ENCODE measurements at regions not wholly inside any gene's neighbourhood (a gene's known extent, or its start where the extent isn't known, plus 50 kb on each side); places are given as distances from the start of the nearest gene placed in this dataset.

GRCh38 chr11:69550846-69551245 lies 69.4 kb downstream of the LINC01488 start:
- no peak for ATAC-seq
- TF ChIP-seq ZNF8 (CRISPR knock-in tag; IDR thresholded peaks at IDR 0.05) (no peak), POU6F1 (CRISPR knock-in tag; IDR thresholded peaks at IDR 0.05; ENCODE audit: borderline replicate concordance, low read depth) (no peak), PPARA (CRISPR knock-in tag; IDR thresholded peaks at IDR 0.05; ENCODE audit: borderline replicate concordance) (no peak), TOX (CRISPR knock-in tag; IDR thresholded peaks at IDR 0.05; ENCODE audit: borderline replicate concordance) (no peak), CSDC2 (CRISPR knock-in tag; IDR thresholded peaks at IDR 0.05) (no peak), ZNF70 (CRISPR knock-in tag; IDR thresholded peaks at IDR 0.05) (no peak), ZFP3 (CRISPR knock-in tag; IDR thresholded peaks at IDR 0.05) (no peak), ESRRG (CRISPR knock-in tag; IDR thresholded peaks at IDR 0.05) (no peak), ISL1 (CRISPR knock-in tag; IDR thresholded peaks at IDR 0.05) (no peak), ZFP30 (CRISPR knock-in tag; IDR thresholded peaks at IDR 0.05) (no peak), RARB (CRISPR knock-in tag; IDR thresholded peaks at IDR 0.05) (no peak), ZNF565 (CRISPR knock-in tag; conservative IDR thresholded peaks at IDR 0.05; ENCODE audit: low read depth) (no peak), SNAI2 (CRISPR knock-in tag; IDR thresholded peaks at IDR 0.05) (no peak), GLIS3 (CRISPR knock-in tag; IDR thresholded peaks at IDR 0.05) (no peak), BACH2 (CRISPR knock-in tag; IDR thresholded peaks at IDR 0.05; ENCODE audit: borderline replicate concordance) (no peak), OSR1 (CRISPR knock-in tag; IDR thresholded peaks at IDR 0.05) (no peak)
- TF ChIP-seq, protein P1, sequence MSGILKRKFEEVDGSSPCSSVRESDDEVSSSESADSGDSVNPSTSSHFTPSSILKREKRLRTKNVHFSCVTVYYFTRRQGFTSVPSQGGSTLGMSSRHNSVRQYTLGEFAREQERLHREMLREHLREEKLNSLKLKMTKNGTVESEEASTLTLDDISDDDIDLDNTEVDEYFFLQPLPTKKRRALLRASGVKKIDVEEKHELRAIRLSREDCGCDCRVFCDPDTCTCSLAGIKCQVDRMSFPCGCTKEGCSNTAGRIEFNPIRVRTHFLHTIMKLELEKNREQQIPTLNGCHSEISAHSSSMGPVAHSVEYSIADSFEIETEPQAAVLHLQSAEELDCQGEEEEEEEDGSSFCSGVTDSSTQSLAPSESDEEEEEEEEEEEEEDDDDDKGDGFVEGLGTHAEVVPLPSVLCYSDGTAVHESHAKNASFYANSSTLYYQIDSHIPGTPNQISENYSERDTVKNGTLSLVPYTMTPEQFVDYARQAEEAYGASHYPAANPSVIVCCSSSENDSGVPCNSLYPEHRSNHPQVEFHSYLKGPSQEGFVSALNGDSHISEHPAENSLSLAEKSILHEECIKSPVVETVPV (CRISPR knock-in tag; IDR thresholded peaks at IDR 0.05) = no peak
- TF ChIP-seq, protein P2, sequence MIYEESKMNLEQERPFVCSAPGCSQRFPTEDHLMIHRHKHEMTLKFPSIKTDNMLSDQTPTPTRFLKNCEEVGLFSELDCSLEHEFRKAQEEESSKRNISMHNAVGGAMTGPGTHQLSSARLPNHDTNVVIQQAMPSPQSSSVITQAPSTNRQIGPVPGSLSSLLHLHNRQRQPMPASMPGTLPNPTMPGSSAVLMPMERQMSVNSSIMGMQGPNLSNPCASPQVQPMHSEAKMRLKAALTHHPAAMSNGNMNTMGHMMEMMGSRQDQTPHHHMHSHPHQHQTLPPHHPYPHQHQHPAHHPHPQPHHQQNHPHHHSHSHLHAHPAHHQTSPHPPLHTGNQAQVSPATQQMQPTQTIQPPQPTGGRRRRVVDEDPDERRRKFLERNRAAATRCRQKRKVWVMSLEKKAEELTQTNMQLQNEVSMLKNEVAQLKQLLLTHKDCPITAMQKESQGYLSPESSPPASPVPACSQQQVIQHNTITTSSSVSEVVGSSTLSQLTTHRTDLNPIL (CRISPR knock-in tag; IDR thresholded peaks at IDR 0.05; ENCODE audit: low read depth) = no peak
- TF ChIP-seq, protein P3, sequence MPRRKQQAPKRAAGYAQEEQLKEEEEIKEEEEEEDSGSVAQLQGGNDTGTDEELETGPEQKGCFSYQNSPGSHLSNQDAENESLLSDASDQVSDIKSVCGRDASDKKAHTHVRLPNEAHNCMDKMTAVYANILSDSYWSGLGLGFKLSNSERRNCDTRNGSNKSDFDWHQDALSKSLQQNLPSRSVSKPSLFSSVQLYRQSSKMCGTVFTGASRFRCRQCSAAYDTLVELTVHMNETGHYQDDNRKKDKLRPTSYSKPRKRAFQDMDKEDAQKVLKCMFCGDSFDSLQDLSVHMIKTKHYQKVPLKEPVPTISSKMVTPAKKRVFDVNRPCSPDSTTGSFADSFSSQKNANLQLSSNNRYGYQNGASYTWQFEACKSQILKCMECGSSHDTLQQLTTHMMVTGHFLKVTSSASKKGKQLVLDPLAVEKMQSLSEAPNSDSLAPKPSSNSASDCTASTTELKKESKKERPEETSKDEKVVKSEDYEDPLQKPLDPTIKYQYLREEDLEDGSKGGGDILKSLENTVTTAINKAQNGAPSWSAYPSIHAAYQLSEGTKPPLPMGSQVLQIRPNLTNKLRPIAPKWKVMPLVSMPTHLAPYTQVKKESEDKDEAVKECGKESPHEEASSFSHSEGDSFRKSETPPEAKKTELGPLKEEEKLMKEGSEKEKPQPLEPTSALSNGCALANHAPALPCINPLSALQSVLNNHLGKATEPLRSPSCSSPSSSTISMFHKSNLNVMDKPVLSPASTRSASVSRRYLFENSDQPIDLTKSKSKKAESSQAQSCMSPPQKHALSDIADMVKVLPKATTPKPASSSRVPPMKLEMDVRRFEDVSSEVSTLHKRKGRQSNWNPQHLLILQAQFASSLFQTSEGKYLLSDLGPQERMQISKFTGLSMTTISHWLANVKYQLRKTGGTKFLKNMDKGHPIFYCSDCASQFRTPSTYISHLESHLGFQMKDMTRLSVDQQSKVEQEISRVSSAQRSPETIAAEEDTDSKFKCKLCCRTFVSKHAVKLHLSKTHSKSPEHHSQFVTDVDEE (CRISPR knock-in tag; IDR thresholded peaks at IDR 0.05) = no peak

- ATAC-seq = no peak
- TF ChIP-seq, protein P2 (CRISPR knock-in tag; IDR thresholded peaks at IDR 0.05; ENCODE audit: low read depth) = no peak
- TF ChIP-seq ZFP30 (CRISPR knock-in tag; IDR thresholded peaks at IDR 0.05) (no peak), ZNF565 (CRISPR knock-in tag; conservative IDR thresholded peaks at IDR 0.05; ENCODE audit: low read depth) (no peak), ZFP3 (CRISPR knock-in tag; IDR thresholded peaks at IDR 0.05) (no peak), ARNTL (CRISPR knock-in tag; IDR thresholded peaks at IDR 0.05; ENCODE audit: borderline replicate concordance, low read depth) (no peak), OSR1 (CRISPR knock-in tag; IDR thresholded peaks at IDR 0.05) (no peak), ZNF8 (CRISPR knock-in tag; IDR thresholded peaks at IDR 0.05) (no peak), ESRRG (CRISPR knock-in tag; IDR thresholded peaks at IDR 0.05) (no peak), RARB (CRISPR knock-in tag; IDR thresholded peaks at IDR 0.05) (no peak)
- TF ChIP-seq, protein P3 (CRISPR knock-in tag; IDR thresholded peaks at IDR 0.05) = no peak
- TF ChIP-seq, protein P1 (CRISPR knock-in tag; IDR thresholded peaks at IDR 0.05) = no peak
These were observed 70.5 kb downstream of the LINC01488 start for GRCh38 chr11:69551963-69552362.

All from SK-N-SH treated with all-trans-retinoic acid at 6 μM for 48 hours (cell line).